GM12873 (cell line): ENCODE measurements at regions not wholly inside any gene's neighbourhood (a gene's known extent, or its start where the extent isn't known, plus 50 kb on each side); places are given as distances from the start of the nearest gene placed in this dataset.

Experiments
- CTCF ChIP-seq: IDR thresholded peaks from 2 replicates; pipeline ENCODE4 v1.5.1; 2012; ENCODE audit warnings: low read depth, mild to moderate bottlenecking, moderate library complexity, low read length, control low read depth; ENCODE audit not compliant: insufficient read depth; ENCODE audit errors: missing control alignments

- no peak for TF ChIP-seq CTCF
These were observed 169.2 kb downstream of the GRIN2B start for GRCh38 chr12:13812168-13812567.

- no peak for TF ChIP-seq CTCF
These were observed 170.3 kb downstream of the GRIN2B start for GRCh38 chr12:13811061-13811460.

DNA sequence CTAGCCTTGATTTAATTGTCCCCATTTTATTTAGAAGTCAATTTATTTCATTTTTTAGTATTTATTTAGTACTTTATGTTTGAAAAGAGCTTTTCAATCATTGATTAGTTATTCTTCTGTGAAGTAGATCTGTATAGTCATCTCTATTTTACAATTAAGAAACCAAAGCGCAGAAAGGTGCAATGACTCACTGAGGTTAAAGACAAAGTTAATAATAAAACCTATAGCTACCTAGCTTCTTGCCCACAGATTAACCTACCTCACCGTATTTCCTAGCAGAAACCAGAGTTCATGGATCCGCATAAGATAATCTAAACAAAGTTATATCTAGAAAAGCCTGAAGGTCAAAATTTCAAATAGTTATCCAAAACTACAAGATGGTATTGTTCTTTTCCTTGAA, 176.4 kb downstream of the GRIN2B start:
- no peak for TF ChIP-seq CTCF

GRCh38 chr12:13801543-13801942, 179.9 kb downstream of the GRIN2B start:
- no peak for TF ChIP-seq CTCF

DNA sequence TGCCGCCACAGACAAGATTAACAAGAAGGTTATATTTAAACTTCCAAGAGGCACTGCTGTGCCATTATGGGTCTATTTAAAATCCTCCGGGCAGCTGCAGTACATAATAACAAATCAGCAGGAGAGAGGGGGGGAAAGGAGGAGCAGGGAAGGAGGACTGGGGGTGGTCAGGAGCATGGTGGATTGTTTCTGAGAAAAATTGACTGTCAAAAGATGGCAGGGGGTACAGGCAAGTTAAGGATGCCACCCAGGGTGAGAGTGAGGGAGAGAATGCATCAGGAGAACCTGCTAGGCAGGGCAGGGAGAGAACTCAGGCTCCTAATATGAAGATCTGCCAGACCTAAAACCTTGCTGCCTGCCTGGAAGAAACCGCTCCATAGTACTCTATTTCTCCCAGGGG, 181.8 kb downstream of the GRIN2B start:
- TF ChIP-seq CTCF: no peak

DNA sequence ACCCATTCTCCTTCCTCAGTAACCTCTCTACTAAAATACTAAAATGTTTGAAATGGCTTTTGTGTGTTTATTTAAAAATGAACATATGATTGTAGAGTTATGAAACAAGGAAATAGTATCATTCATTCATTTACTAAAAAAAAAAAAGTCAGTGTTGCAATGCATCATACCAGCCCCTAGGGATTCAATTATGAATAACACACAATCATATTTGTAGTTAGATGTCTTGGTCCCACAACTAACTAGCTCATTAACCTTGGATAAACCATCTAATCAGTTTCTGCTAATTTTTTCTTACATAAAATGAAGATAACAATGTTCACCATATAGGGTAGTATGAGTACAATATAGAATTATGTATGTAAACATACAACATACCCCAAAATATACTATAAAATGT, 183.2 kb downstream of the GRIN2B start:
- TF ChIP-seq CTCF: no peak

- TF ChIP-seq CTCF: no peak
These were observed 186.7 kb downstream of the GRIN2B start for GRCh38 chr12:13794706-13795105.

DNA sequence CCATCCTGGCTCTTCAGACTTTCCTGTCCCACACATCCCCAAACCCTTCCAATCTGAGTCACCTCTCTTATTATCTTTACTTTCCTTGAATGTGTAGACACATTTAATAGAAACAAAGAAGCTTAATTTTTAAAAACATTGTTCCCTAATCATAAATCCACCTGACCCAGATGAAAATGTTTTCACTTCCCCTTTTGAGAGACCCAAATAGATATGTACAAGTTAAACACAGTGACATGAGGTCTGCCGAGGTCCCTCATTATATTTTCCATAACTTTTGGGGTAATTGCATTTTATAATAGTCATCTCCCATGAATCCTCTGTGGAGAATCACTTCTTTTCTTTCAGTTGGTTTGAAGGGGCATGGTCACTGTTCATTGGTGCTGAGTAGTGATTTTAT, 191.1 kb downstream of the GRIN2B start:
- no peak for TF ChIP-seq CTCF
